Thyroid gland (tissue), 4 donors: ENCODE measurements at regions not wholly inside any gene's neighbourhood (a gene's known extent, or its start where the extent isn't known, plus 50 kb on each side); places are given as distances from the start of the nearest gene placed in this dataset.

Experiments
- CTCF ChIP-seq, 6 experiments: fragments of 200-600 bp in 3 of 6; fragments of 450-650 bp in 3 of 6; sonication (generic) in 3 of 6; IDR thresholded peaks; one replicate each; pipeline ENCODE4 v1.5.1; 2016 to 2019; ENCODE audit warnings: antibody characterized with exemption in 6 of 6, mild to moderate bottlenecking in 2 of 6, inconsistent platforms in 1 of 6, moderate library complexity in 1 of 6
- POLR2A ChIP-seq, 2 donors: fragments of 450-650 bp; IDR thresholded peaks; one replicate each; pipeline ENCODE4 v1.6.1; 2017; ENCODE audit warnings: antibody characterized with exemption in 2 of 2, mild to moderate bottlenecking in 2 of 2, moderate library complexity in 1 of 2

GRCh38 chr3:23116081-23116837 is 86.9 kb upstream of the UBE2E2 start:
- no peak for TF ChIP-seq CTCF (IDR thresholded peaks at IDR 0.05)
- TF ChIP-seq POLR2A (IDR thresholded peaks at IDR 0.05) = no peak
